Stimulated activated CD8-positive, alpha-beta memory T cell treated with anti-CD3 and anti-CD28 coated beads, Interleukin-7, amount 100 ng/mL, for 24 hours (primary cell): ENCODE measurements at regions not wholly inside any gene's neighbourhood (a gene's known extent, or its start where the extent isn't known, plus 50 kb on each side); places are given as distances from the start of the nearest gene placed in this dataset.

Experiments
- DNase-seq: peaks from one replicate; pipeline ENCODE4 v3.0.0-alpha.2; 2020; ENCODE audit warnings: low read depth

- DNase-seq, result no peak
Measured at GRCh38 chr16:52101246-52101645, 445.7 kb downstream of the TOX3 start.

GRCh38 chr16:52099382-52099781 lies 447.6 kb downstream of the TOX3 start:
- no peak for DNase-seq

- no peak for DNase-seq
Measured at GRCh38 chr16:52095471-52095870, 451.5 kb downstream of the TOX3 start.

- no peak for DNase-seq
Measured at GRCh38 chr16:52092126-52092525, 454.8 kb downstream of the TOX3 start.

- no peak for DNase-seq
Measured at GRCh38 chr16:52090080-52090479, 456.9 kb downstream of the TOX3 start.

GRCh38 chr16:52089476-52089875 lies 457.5 kb downstream of the TOX3 start:
- no peak for DNase-seq

GRCh38 chr16:52086901-52087300 lies 460.0 kb downstream of the TOX3 start:
- no peak for DNase-seq

- no peak for DNase-seq
Measured at GRCh38 chr16:52078716-52079655, 468.0 kb downstream of the TOX3 start.

- DNase-seq, result no peak
Measured at GRCh38 chr16:52077607-52078006, 469.3 kb downstream of the TOX3 start.

GRCh38 chr16:52076801-52077201 lies 470.1 kb downstream of the TOX3 start:
- no peak for DNase-seq

- DNase-seq, result no peak
Measured at GRCh38 chr16:52076332-52076731, 470.6 kb downstream of the TOX3 start.

- DNase-seq, result no peak
Measured at GRCh38 chr16:52074133-52074532, 472.8 kb downstream of the TOX3 start.

GRCh38 chr16:52073024-52073423 lies 473.9 kb downstream of the TOX3 start:
- no peak for DNase-seq

GRCh38 chr16:52071101-52071500 lies 475.8 kb downstream of the TOX3 start:
- no peak for DNase-seq

- no peak for DNase-seq
Measured at GRCh38 chr16:52070341-52071057, 476.4 kb downstream of the TOX3 start.

- DNase-seq, result no peak
Measured at GRCh38 chr16:52069866-52070265, 477.1 kb downstream of the TOX3 start.

- DNase-seq, result no peak
Measured at GRCh38 chr16:52068447-52069074, 478.4 kb downstream of the TOX3 start.

GRCh38 chr16:52066962-52067361 lies 480.0 kb downstream of the TOX3 start:
- no peak for DNase-seq

- no peak for DNase-seq
Measured at GRCh38 chr16:52056259-52056658, 490.7 kb downstream of the TOX3 start.

GRCh38 chr16:52055381-52055780 lies 491.6 kb downstream of the TOX3 start:
- no peak for DNase-seq

- DNase-seq, result no peak
Measured at GRCh38 chr16:52054326-52054725, 492.6 kb downstream of the TOX3 start.

- no peak for DNase-seq
Measured at GRCh38 chr16:52052818-52053217, 494.1 kb downstream of the TOX3 start.
